Stomach smooth muscle (tissue), 2 donors: ENCODE measurements at regions not wholly inside any gene's neighbourhood (a gene's known extent, or its start where the extent isn't known, plus 50 kb on each side); places are given as distances from the start of the nearest gene placed in this dataset.
"Not testable (repeated sequence)": the region's sequence is repeated elsewhere in the genome, so short reads cannot be mapped to it uniquely, and the experiment has no call there.

Source experiments
- H3K27ac ChIP-seq: one replicate; pipeline ENCODE4 v1.7.0; 2013; ENCODE audit warnings: mild to moderate bottlenecking, low read length, inconsistent platforms
- H3K27me3 ChIP-seq, 2 donors: one replicate each; pipeline ENCODE4 v1.7.0; 2013; ENCODE audit warnings: low read length in 2 of 2; ENCODE audit not compliant: insufficient read depth in 2 of 2, control insufficient read depth in 1 of 2
- H3K36me3 ChIP-seq, 2 donors: one replicate each; pipeline ENCODE4 v1.7.0; 2013; ENCODE audit warnings: low read length in 2 of 2; ENCODE audit not compliant: control insufficient read depth in 2 of 2, insufficient read depth in 2 of 2
- H3K4me1 ChIP-seq: one replicate; pipeline ENCODE4 v1.7.0; 2013; ENCODE audit warnings: low read length; ENCODE audit not compliant: control insufficient read depth, insufficient read depth
- H3K4me3 ChIP-seq, 2 donors: one replicate each; pipeline ENCODE4 v1.7.0; 2013; ENCODE audit warnings: low read length in 2 of 2
- H3K9ac ChIP-seq, 2 donors: one replicate each; pipeline ENCODE4 v1.7.0; 2013; ENCODE audit warnings: low read length in 2 of 2, mild to moderate bottlenecking in 1 of 2
- H3K9me3 ChIP-seq, 2 donors: one replicate each; pipeline ENCODE4 v1.7.0; 2013; ENCODE audit warnings: low read length in 2 of 2; ENCODE audit not compliant: control insufficient read depth in 2 of 2
- donor health status: healthy.
- donor health status: Pancreatic carcinoma.

DNA sequence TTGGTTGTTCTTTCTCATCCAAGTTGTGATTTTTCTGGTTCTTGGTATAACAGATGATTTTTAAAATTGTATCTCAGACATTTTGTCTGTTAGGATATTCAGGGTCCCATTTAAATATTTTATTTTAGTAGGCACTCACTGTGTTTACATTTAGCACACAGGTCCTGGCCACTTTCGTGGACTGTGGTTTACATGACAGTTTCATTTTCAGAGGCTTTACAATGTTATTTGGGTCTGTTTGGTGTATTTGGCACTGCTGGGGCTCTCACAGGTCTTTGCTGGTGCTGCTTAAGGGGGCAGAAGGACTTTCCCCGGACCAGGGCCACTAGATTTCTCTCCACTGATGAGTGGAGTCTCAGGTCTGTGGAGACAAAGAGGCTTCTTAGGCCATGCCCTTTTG is 75.5 kb upstream of the TGM3 start:
- Histone ChIP-seq H3K36me3 (no peaks in the 10 kb centered on the region), H3K4me3 (no peak overlapping the region)

DNA sequence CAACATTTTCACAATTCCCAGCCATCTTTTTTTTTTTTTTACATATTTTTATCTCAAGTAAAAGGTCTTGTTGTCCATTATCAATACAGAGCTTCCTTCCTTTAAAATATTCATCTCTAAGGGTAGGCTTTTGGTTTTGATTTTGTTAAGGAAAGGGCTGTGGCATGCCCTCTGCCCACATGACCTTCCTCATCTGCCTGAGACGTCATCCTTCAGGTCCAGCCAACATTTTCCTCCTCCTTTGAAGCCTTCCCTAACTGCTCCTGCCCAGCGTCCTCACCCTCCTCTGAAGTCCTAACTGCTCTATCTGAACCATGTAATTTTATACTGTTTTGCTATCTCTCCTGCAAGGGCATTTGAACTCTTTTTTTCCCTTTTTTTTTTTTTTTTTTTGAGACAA is 73.9 kb upstream of the TGM3 start:
- Histone ChIP-seq H3K36me3 (no peaks in the 10 kb centered on the region), H3K27ac (no peak overlapping the region), H3K27me3 (peaks cover 0 to 2% of the 10 kb centered on the region in 2 donors), H3K4me1 (no peaks in the 10 kb centered on the region), H3K9me3 (no peaks in the 10 kb centered on the region), H3K4me3 (no peak overlapping the region), H3K9ac (no peak overlapping the region)

More for the DNA sequence above, 75.5 kb upstream of the TGM3 start:
- Histone ChIP-seq H3K27ac (no peak overlapping the region), H3K4me1 (no peaks in the 10 kb centered on the region), H3K27me3 (peaks cover 0 to 2% of the 10 kb centered on the region in 2 donors), H3K9me3 (no peaks in the 10 kb centered on the region), H3K9ac (no peak overlapping the region)

DNA sequence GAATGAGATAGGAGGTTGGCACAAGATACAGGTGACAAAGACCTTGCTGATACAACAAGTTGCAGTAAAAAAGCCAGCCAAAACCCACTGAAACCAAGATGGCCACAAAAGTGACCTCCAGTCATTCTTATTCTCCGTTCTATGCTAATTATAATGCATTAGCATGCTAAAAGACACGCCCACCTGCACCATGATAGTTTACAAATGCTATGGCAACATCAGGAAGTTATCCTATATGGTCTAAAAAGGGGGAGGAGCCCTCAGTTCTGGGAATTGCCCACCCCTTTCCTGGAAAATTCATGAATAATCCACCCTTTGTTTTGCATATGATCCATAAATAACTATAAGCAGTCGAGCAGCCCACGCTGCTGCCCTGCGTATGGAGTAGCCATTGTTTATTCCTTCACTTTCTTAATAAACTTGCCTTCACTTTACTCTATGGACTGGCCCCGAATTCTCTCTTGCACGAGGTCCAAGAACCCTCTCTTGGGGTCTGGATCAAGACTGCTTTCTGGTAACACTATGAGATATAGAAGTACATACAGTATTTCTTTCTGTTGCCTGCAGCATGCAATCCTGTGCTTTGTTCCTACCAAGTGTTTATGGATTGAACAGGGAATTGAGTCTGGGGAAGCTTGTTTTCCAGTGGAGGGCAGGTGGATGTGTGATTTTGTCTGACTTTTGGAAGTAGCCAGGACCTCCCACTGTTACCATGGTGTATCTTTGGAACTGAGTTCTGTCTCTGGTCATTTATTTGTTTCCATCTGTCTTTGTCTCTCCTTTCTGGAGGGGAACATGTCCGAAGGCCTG is 72.0 kb upstream of the TGM3 start:
- no peaks in the 10 kb centered on the region for H3K36me3 ChIP-seq
- H3K9ac ChIP-seq = no peak overlapping the region
- no peak overlapping the region for H3K4me3 ChIP-seq
- H3K4me1 ChIP-seq = no peaks in the 10 kb centered on the region
- H3K27me3 ChIP-seq = peaks cover 0 to 2% of the 10 kb centered on the region in 2 donors
- no peak overlapping the region for H3K27ac ChIP-seq
- no peaks in the 10 kb centered on the region for H3K9me3 ChIP-seq

DNA sequence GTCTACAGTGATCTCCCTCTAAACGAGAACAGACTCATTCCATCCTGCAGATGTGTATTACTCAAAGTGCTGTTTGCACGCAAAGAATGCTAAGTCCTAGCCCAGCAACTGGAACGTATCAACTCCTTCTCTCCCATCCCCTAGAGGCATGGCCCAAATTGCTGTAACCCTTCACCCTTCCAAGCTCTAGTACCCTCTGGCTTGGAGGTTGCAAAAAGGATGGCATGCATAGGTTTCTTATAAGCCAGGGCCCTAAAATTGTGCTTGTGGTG is 71.5 kb upstream of the TGM3 start:
- no peaks in the 10 kb centered on the region for H3K4me1 ChIP-seq
- no peaks in the 10 kb centered on the region for H3K9me3 ChIP-seq

DNA sequence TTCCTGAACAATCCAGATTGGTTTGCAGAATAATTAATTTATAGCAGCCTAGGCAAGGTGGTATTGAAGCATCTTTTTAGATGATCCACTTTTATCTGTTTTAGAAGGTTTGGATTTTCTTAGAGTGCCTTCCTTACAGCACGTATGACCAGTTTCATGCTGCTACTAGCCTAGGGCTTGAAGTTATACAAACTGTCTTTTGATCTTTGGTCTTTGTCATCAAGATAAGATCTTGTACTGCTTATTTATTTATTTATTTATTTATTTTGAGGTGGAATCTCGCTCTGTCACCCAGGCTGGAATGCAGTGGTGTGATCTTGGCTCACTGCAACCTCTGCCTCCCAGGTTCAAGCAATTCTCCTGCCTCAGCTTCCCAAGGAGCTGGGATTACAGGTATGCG is 68.5 kb upstream of the TGM3 start:
- H3K4me1 ChIP-seq, H3K36me3 ChIP-seq, H3K9ac ChIP-seq, H3K9me3 ChIP-seq, H3K27me3 ChIP-seq, H3K27ac ChIP-seq, H3K4me3 ChIP-seq: not testable (repeated sequence)

More for the DNA sequence above, 71.5 kb upstream of the TGM3 start:
- Histone ChIP-seq H3K27me3 (peaks cover 0 to 2% of the 10 kb centered on the region in 2 donors), H3K36me3 (no peaks in the 10 kb centered on the region), H3K27ac (no peak overlapping the region), H3K9ac (no peak overlapping the region), H3K4me3 (no peak overlapping the region)

DNA sequence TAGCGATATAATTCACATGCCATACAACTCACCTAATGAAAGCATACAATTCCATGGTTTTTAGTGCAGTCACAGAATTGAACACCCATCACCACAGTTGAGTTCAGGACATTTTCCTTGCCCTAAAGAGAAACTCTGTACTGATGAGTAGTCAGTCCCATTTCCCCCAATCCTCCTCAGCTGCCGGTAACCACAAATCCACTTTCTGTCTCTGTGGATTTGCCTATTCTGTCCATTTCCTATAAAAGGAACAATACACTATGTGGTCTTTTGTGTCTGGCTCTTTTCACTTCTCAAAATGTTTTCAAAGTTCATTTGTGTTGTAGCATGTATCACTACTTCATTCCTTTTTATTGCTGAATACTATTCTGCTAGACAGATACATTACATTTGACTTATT is 67.9 kb upstream of the TGM3 start:
- no peak overlapping the region for H3K27ac ChIP-seq
- H3K4me3 ChIP-seq = no peak overlapping the region
- H3K36me3 ChIP-seq = no peaks in the 10 kb centered on the region
- no peak overlapping the region for H3K9ac ChIP-seq
- peaks cover 0 to 2% of the 10 kb centered on the region in 2 donors for H3K27me3 ChIP-seq
- H3K4me1 ChIP-seq = no peaks in the 10 kb centered on the region
- H3K9me3 ChIP-seq = no peaks in the 10 kb centered on the region

DNA sequence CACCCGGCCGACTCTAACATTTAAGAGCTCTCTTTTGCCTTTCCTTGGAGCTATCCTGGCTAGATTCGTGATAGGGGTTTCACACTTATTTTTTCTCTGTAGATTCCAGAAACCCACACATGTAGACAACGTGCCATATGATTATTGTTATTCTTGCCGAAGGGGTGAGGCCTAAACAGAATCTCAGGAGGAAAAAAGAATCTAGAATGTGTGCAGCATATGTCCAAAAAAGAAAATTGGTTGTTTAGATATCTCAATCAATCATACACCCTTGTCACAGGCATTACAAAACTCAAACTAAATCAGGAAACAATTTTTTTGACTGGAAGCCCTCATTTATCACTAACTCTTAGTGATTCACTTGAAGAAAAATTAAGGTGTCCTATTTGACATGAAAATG is 66.9 kb upstream of the TGM3 start:
- H3K9ac ChIP-seq = no peak overlapping the region
- peaks cover 0 to 1% of the 10 kb centered on the region in 2 donors for H3K27me3 ChIP-seq
- no peaks in the 10 kb centered on the region for H3K9me3 ChIP-seq
- no peak overlapping the region for H3K27ac ChIP-seq
- no peaks in the 10 kb centered on the region for H3K36me3 ChIP-seq
- no peaks in the 10 kb centered on the region for H3K4me1 ChIP-seq
- no peak overlapping the region for H3K4me3 ChIP-seq

DNA sequence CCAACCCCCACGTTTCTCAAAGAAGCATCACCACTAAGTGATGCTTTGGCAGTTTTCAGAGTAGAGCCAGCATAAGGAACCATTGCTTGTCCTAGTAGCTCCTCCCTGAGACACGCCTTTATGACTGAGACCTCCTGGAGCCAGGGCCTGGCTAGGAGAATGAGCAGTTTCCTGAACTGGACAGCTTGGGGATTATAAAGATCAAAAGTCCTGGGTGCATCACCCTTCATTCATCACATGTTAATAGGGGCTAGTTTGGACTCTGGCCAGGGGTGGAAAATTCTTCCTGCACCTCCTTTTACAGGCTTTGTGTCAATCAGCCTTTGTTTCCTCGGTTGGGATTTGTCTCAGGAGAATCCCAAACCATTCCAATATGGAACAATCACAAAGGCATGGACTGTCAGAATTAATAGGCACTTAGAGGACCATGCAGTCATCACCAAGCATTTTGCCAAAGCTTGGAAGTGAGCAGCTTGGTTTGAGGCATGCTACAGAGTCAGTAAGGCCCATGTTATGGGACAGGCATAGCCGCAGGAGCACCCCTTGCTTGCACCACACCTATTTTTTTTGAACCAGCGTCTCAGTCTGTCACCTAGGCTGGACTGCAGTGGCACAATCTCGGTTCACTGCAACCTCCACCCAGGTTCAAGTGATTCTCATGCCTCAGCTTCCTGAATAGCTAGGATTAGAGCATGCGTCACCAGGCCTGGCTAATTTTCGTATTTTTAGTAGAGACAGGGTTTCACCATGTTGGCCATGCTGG is 64.9 kb upstream of the TGM3 start:
- no peaks in the 10 kb centered on the region for H3K36me3 ChIP-seq
- H3K4me3 ChIP-seq = no peak overlapping the region
- H3K9ac ChIP-seq = no peak overlapping the region
- H3K9me3 ChIP-seq = no peaks in the 10 kb centered on the region
- H3K27ac ChIP-seq = no peak overlapping the region
- H3K4me1 ChIP-seq = no peaks in the 10 kb centered on the region
- no peaks in the 10 kb centered on the region for H3K27me3 ChIP-seq

DNA sequence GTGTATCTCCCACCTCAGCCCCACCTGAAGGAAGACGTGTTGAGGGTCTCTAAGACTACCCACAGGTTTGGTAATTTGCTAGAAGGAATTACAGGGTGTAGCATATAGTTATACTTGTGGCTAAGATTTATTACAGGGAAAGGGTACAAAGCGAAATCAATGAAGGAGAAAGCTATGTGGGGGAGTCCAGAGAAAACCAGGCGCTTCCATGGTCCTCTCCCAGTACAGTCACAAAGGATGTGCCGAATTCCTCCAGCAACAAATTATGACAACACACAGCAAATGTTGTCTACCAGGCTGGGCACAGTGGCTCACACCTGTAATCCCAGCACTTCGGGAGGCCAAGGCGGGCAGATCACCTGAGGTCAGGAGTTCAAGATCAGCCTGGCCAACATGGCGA is 64.1 kb upstream of the TGM3 start:
- Histone ChIP-seq H3K27me3 (no peaks in the 10 kb centered on the region), H3K9ac (no peak overlapping the region), H3K27ac (no peak overlapping the region), H3K4me3 (no peak overlapping the region), H3K9me3 (no peaks in the 10 kb centered on the region), H3K4me1 (no peaks in the 10 kb centered on the region), H3K36me3 (no peaks in the 10 kb centered on the region)

DNA sequence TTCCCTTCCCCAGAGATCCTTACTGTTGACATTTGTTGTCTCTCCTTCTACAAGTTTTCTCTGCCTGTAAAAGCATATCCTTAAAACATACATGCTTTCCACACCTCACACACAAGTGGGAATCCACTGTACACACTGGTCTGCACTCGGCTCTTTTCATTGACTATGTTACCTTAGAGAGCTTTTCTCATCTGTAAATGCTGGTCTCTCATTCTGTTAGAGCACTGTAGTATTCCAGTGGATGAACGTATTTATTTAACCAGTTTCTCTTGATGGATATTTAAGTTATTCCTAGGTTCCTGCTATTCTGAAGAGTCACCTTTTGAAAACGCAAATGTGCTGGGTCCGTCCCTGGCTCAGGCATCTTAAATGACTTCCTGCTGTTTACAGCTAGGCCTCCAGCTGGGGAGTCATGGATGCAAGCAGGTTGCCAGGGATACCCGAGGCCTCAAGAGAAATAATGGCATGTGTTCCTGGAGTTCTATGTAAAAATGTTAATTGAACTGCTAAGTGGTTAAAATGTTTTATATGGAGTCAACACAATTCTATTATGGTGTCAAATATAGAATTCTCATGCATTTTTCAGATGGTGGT is 61.1 kb upstream of the TGM3 start:
- H3K27ac ChIP-seq = no peak overlapping the region
- H3K4me1 ChIP-seq = no peaks in the 10 kb centered on the region
- H3K4me3 ChIP-seq = no peak overlapping the region
- H3K36me3 ChIP-seq = no peaks in the 10 kb centered on the region
- H3K9ac ChIP-seq = no peak overlapping the region
- H3K27me3 ChIP-seq = no peaks in the 10 kb centered on the region
- no peaks in the 10 kb centered on the region for H3K9me3 ChIP-seq

DNA sequence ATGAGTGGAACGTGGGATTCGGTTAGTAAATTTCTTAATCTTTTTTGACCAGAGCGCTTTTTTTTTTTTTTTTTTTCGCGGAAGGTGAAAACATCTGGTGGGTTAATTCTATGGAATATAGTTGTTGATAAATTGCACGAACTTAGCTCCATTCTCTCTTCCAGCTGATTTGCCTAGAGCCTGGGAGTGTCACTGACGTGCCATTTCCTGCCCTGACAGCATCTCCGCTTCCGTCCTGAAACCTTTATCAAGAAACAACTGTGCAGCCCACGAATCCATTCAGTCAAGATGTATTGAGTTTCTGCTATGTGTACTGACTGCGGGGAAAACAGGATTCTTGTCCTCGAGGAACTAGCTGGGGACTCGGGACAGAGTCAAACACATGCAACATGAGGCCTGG is 59.5 kb upstream of the TGM3 start:
- Histone ChIP-seq H3K9ac (no peak overlapping the region), H3K27me3 (no peaks in the 10 kb centered on the region), H3K27ac (no peak overlapping the region)

More for the DNA sequence above, 59.5 kb upstream of the TGM3 start:
- Histone ChIP-seq H3K36me3 (no peaks in the 10 kb centered on the region), H3K4me3 (no peak overlapping the region), H3K4me1 (no peaks in the 10 kb centered on the region), H3K9me3 (no peaks in the 10 kb centered on the region)
